WTC11 (cell line): ENCODE measurements at regions not wholly inside any gene's neighbourhood (a gene's known extent, or its start where the extent isn't known, plus 50 kb on each side); places are given as distances from the start of the nearest gene placed in this dataset.

ENCODE experiments used
- ATAC-seq: fragments of 200-7000 bp; cut with Tn5 transposase; 2 replicates; pipeline ENCODE4 v1.10.0; 2021; ENCODE audit warnings: mild to moderate bottlenecking, moderate library complexity
- CTCF ChIA-PET: fragments of 300-600 bp; sonication (Branson Sonifier 250); formaldehyde crosslinking; loops from one replicate; lab custom pipeline; 2021; ENCODE audit warnings: antibody characterized with exemption; lab: Charles Lee
- POLR2A ChIA-PET: fragments of 350-600 bp; sonication (Branson Sonifier 250); formaldehyde crosslinking; loops from one replicate; lab custom pipeline; 2021; ENCODE audit warnings: antibody characterized with exemption; lab: Charles Lee
- DNase-seq: peaks from one replicate; pipeline ENCODE4 v3.0.0; 2021; ENCODE audit warnings: low spot score
- H3K27ac Mint-ChIP-seq: 2 replicates; pipeline ENCODE4 v1.8.0; 2021; ENCODE audit warnings: mixed read lengths
- H3K27me3 Mint-ChIP-seq: 2 replicates; pipeline ENCODE4 v1.8.0; 2021; ENCODE audit warnings: low read depth, mild to moderate bottlenecking, moderate library complexity, mixed read lengths
- H3K36me3 Mint-ChIP-seq: 2 replicates; pipeline ENCODE4 v1.8.0; 2021; ENCODE audit warnings: mixed read lengths
- H3K4me1 Mint-ChIP-seq: 2 replicates; pipeline ENCODE4 v1.8.0; 2022; ENCODE audit warnings: mixed read lengths
- H3K4me3 Mint-ChIP-seq: 2 replicates; pipeline ENCODE4 v1.8.0; 2021; ENCODE audit warnings: mild to moderate bottlenecking, moderate library complexity, mixed read lengths
- H3K9me3 Mint-ChIP-seq: 2 replicates; pipeline ENCODE4 v1.8.0; 2021; ENCODE audit warnings: mixed read lengths
- ARID4B ChIP-seq: sonication (generic); formaldehyde crosslinking; IDR thresholded peaks from 2 replicates; pipeline ENCODE4 v1.8.0; 2023; ENCODE audit warnings: missing genetic modification reagents, mild to moderate bottlenecking, borderline replicate concordance
- CBFB ChIP-seq: sonication (generic); formaldehyde crosslinking; IDR thresholded peaks from 2 replicates; pipeline ENCODE4 v1.8.1; 2022; ENCODE audit warnings: mild to moderate bottlenecking, low read depth, missing genetic modification reagents
- CDX4 ChIP-seq: fragments of 250-450 bp; sonication (Bioruptor Pico); IDR thresholded peaks from 2 replicates; pipeline ENCODE4 v1.9.0; 2021; ENCODE audit warnings: moderate library complexity, mild to moderate bottlenecking, inconsistent platforms, borderline replicate concordance
- E2F5 ChIP-seq: sonication (generic); formaldehyde crosslinking; IDR thresholded peaks from 2 replicates; pipeline ENCODE4 v1.8.1; 2022; ENCODE audit warnings: mild to moderate bottlenecking, moderate library complexity, missing genetic modification reagents
- FOXP1 ChIP-seq: sonication (generic); formaldehyde crosslinking; IDR thresholded peaks from 2 replicates; pipeline ENCODE4 v1.8.0; 2022; ENCODE audit warnings: missing genetic modification reagents, mild to moderate bottlenecking, moderate library complexity, borderline replicate concordance
- MAX ChIP-seq: sonication (generic); formaldehyde crosslinking; IDR thresholded peaks from 2 replicates; pipeline ENCODE4 v1.8.0; 2022; ENCODE audit warnings: mild to moderate bottlenecking, missing genetic modification reagents
- MYBL2 ChIP-seq: sonication (generic); formaldehyde crosslinking; IDR thresholded peaks from 2 replicates; pipeline ENCODE4 v1.8.1; 2023; ENCODE audit warnings: mild to moderate bottlenecking, moderate library complexity, missing genetic modification reagents
- NFYB ChIP-seq: sonication (generic); formaldehyde crosslinking; conservative IDR thresholded peaks from 2 replicates; pipeline ENCODE4 v1.8.0; 2022; ENCODE audit warnings: low read depth, missing genetic modification reagents
- NR1H2 ChIP-seq: sonication (generic); formaldehyde crosslinking; IDR thresholded peaks from 2 replicates; pipeline ENCODE4 v1.9.0; 2021; ENCODE audit warnings: mild to moderate bottlenecking, moderate library complexity, missing genetic modification reagents
- NR3C1 ChIP-seq: sonication (generic); formaldehyde crosslinking; conservative IDR thresholded peaks from 2 replicates; pipeline ENCODE4 v1.8.1; 2023; ENCODE audit warnings: low read depth, mild to moderate bottlenecking, missing genetic modification reagents
- OVOL2 ChIP-seq: fragments of 250-450 bp; sonication (Bioruptor Pico); IDR thresholded peaks from 2 replicates; pipeline ENCODE4 v1.9.0; 2021; ENCODE audit warnings: mild to moderate bottlenecking, borderline replicate concordance
- PRRX2 ChIP-seq: fragments of 250-450 bp; sonication (Bioruptor Pico); IDR thresholded peaks from 2 replicates; pipeline ENCODE4 v1.8.0; 2021; ENCODE audit warnings: mild to moderate bottlenecking
- SP1 ChIP-seq: sonication (generic); formaldehyde crosslinking; conservative IDR thresholded peaks from 2 replicates; pipeline ENCODE4 v1.8.1; 2022; ENCODE audit warnings: missing genetic modification reagents
- TCF7 ChIP-seq: sonication (generic); formaldehyde crosslinking; IDR thresholded peaks from 2 replicates; pipeline ENCODE4 v1.8.0; 2022; ENCODE audit warnings: mild to moderate bottlenecking, low read depth, missing genetic modification reagents, moderate library complexity
- ZBTB43 ChIP-seq: sonication (generic); formaldehyde crosslinking; IDR thresholded peaks from 2 replicates; pipeline ENCODE4 v1.8.1; 2023; ENCODE audit warnings: mild to moderate bottlenecking, missing genetic modification reagents
- ZMAT4 ChIP-seq: fragments of 250-450 bp; sonication (Bioruptor Pico); IDR thresholded peaks from 2 replicates; pipeline ENCODE4 v1.9.0; 2021; ENCODE audit warnings: mild to moderate bottlenecking
- ZNF121 ChIP-seq: sonication (generic); formaldehyde crosslinking; IDR thresholded peaks from 2 replicates; pipeline ENCODE4 v1.8.0; 2023; ENCODE audit warnings: missing genetic modification reagents
- ZNF138 ChIP-seq: sonication (generic); formaldehyde crosslinking; conservative IDR thresholded peaks from 2 replicates; pipeline ENCODE4 v1.8.1; 2022; ENCODE audit warnings: mild to moderate bottlenecking, moderate library complexity, missing genetic modification reagents
- ZNF219 ChIP-seq: sonication (generic); formaldehyde crosslinking; IDR thresholded peaks from 2 replicates; pipeline ENCODE4 v1.8.0; 2023; ENCODE audit warnings: missing genetic modification reagents, mild to moderate bottlenecking, borderline replicate concordance
- ZNF512 ChIP-seq: sonication (generic); formaldehyde crosslinking; IDR thresholded peaks from 2 replicates; pipeline ENCODE4 v1.8.1; 2022; ENCODE audit warnings: missing genetic modification reagents, borderline replicate concordance
- ZNF671 ChIP-seq: fragments of 250-450 bp; sonication (Bioruptor Pico); IDR thresholded peaks from 2 replicates; pipeline ENCODE4 v1.8.0; 2021; ENCODE audit warnings: mild to moderate bottlenecking

- no peak for DNase-seq
- TF ChIP-seq OVOL2 (CRISPR knock-in tag), result no peak
- no peak for TF ChIP-seq NR3C1 (CRISPR knock-in tag)
- no peak for TF ChIP-seq PRRX2 (CRISPR knock-in tag)
- no peak for TF ChIP-seq MYBL2 (CRISPR knock-in tag)
- ATAC-seq, result no peak
- Mint-ChIP-seq H3K4me1 (no peaks in the 10 kb centered on the region), H3K27me3 (no peaks in the 10 kb centered on the region), H3K4me3 (no peak overlapping the region), H3K27ac (no peak overlapping the region), H3K36me3 (peaks cover 5% of the 10 kb centered on the region), H3K9me3 (peaks cover 14% of the 10 kb centered on the region)
- POLR2A ChIA-PET, result no interaction called here
- CTCF ChIA-PET, result no interaction called here
Measured at GRCh38 chr18:55884498-55884897, 296.5 kb upstream of the TCF4 start.

GRCh38 chr18:55880617-55881016 is 292.6 kb upstream of the TCF4 start:
- Mint-ChIP-seq H3K27ac (no peak overlapping the region), H3K4me1 (peaks cover 2% of the 10 kb centered on the region), H3K4me3 (no peak overlapping the region), H3K36me3 (no peaks in the 10 kb centered on the region), H3K9me3 (no peaks in the 10 kb centered on the region), H3K27me3 (no peaks in the 10 kb centered on the region)
- TF ChIP-seq ZNF512 (CRISPR knock-in tag), result no peak
- TF ChIP-seq FOXP1 (CRISPR knock-in tag), result no peak
- TF ChIP-seq ZNF138, result no peak
- no peak for TF ChIP-seq NFYB (CRISPR knock-in tag)
- no peak for TF ChIP-seq ZNF121
- TF ChIP-seq NR1H2 (CRISPR knock-in tag), result no peak
- ChIA-PET POLR2A (interaction anchor here (0.6 kb wide), 1 partner anchor 318 kb away, joined by 7 read pairs; no protein-coding TSS in a partner anchor), CTCF (interaction anchor here (1.2 kb wide), 1 partner anchor 605 kb away, joined by 3 read pairs; no protein-coding TSS in a partner anchor)
- ATAC-seq (peak; percentile 69), DNase-seq (no peak)

- DNase-seq, result no peak
- CTCF ChIA-PET, result no interaction called here
- Mint-ChIP-seq H3K4me3 (no peak overlapping the region), H3K36me3 (no peaks in the 10 kb centered on the region), H3K9me3 (no peaks in the 10 kb centered on the region), H3K4me1 (peaks cover 7% of the 10 kb centered on the region), H3K27ac (no peak overlapping the region), H3K27me3 (no peaks in the 10 kb centered on the region)
- ATAC-seq, result no peak
- POLR2A ChIA-PET, result no interaction called here
- TF ChIP-seq ZNF219 (no peak), ZMAT4 (CRISPR knock-in tag) (no peak), SP1 (no peak), CBFB (CRISPR knock-in tag) (no peak), NR3C1 (CRISPR knock-in tag) (no peak), MAX (CRISPR knock-in tag) (no peak), ZNF138 (no peak), ZBTB43 (no peak)
Measured at GRCh38 chr18:55879331-55879730, 291.3 kb upstream of the TCF4 start.

- H3K4me1 Mint-ChIP-seq, result peaks cover 7% of the 10 kb centered on the region
- ATAC-seq (no peak), DNase-seq (no peak)
- H3K27ac Mint-ChIP-seq, result no peak overlapping the region
- ChIA-PET CTCF (no interaction called here), POLR2A (no interaction called here)
- no peaks in the 10 kb centered on the region for H3K9me3 Mint-ChIP-seq
- no peaks in the 10 kb centered on the region for H3K27me3 Mint-ChIP-seq
- H3K4me3 Mint-ChIP-seq, result no peak overlapping the region
- H3K36me3 Mint-ChIP-seq, result no peaks in the 10 kb centered on the region
- TF ChIP-seq TCF7 (CRISPR knock-in tag) (no peak), CDX4 (CRISPR knock-in tag) (no peak), E2F5 (CRISPR knock-in tag) (no peak), ZNF671 (CRISPR knock-in tag) (no peak), ZMAT4 (CRISPR knock-in tag) (no peak), ARID4B (CRISPR knock-in tag) (no peak)
Measured at GRCh38 chr18:55878224-55878623, 290.2 kb upstream of the TCF4 start.
